Spleen (tissue), 7 donors: ENCODE measurements at regions not wholly inside any gene's neighbourhood (a gene's known extent, or its start where the extent isn't known, plus 50 kb on each side); places are given as distances from the start of the nearest gene placed in this dataset.

ENCODE experiments used
- CTCF ChIP-seq, 11 experiments: fragments of 200-600 bp in 7 of 11; fragments of 450-650 bp in 4 of 11; sonication (generic) in 4 of 11; IDR thresholded peaks in 8 of 11; conservative IDR thresholded peaks in 3 of 11; 1 replicate in 7 of 11; 2 replicates in 4 of 11; pipeline versions ENCODE4 v1.4.0 to v1.8.0; 2016 to 2021; ENCODE audit warnings: antibody characterized with exemption in 11 of 11, inconsistent platforms in 4 of 11, mild to moderate bottlenecking in 1 of 11
- POLR2A ChIP-seq, 3 donors: fragments of 450-650 bp; IDR thresholded peaks; one replicate each; pipeline ENCODE4 v1.5.1; 2017; ENCODE audit warnings: antibody characterized with exemption in 3 of 3, mild to moderate bottlenecking in 1 of 3
- POLR2AphosphoS5 ChIP-seq, 3 donors: sonication (generic); formaldehyde crosslinking; IDR thresholded peaks; one replicate each; pipeline ENCODE4 v1.5.1; 2017; ENCODE audit warnings: antibody characterized with exemption in 3 of 3
- donor health status: DM: no; HTN: no; CAD: no; lungs with moderate emphysema.
- donor health status: DM: no; HTN: no; CAD: no.
- donor health status: DM: no; HTN: no; CAD: no.

GRCh38 chr11:67780056-67780455, 105.6 kb upstream of the ALDH3B2 start:
- TF ChIP-seq CTCF (IDR thresholded peaks at IDR 0.05 in 8 of 11, conservative IDR thresholded peaks at IDR 0.05 in 3 of 11) = no peak
- no peak for TF ChIP-seq POLR2A (IDR thresholded peaks at IDR 0.05)
- TF ChIP-seq POLR2AphosphoS5 (IDR thresholded peaks at IDR 0.05) = no peak
